Neural progenitor cell (in vitro differentiated cells): ENCODE measurements at regions not wholly inside any gene's neighbourhood (a gene's known extent, or its start where the extent isn't known, plus 50 kb on each side); places are given as distances from the start of the nearest gene placed in this dataset.
A peak's percentile ranks its signal among the peaks of the same experiment; 100 is the strongest.

Source experiments
- DNase-seq: peaks from one replicate; pipeline ENCODE4 v3.0.0-alpha.2; 2016; ENCODE audit warnings: low spot score
- H2AFZ ChIP-seq: fragments of 200-600 bp; sonication (generic); replicated peaks from 2 replicates; pipeline ENCODE4 v1.6.1; 2016; ENCODE audit warnings: antibody characterized with exemption
- H3F3A ChIP-seq: fragments of 200-600 bp; sonication (generic); 2 replicates; pipeline ENCODE4 v1.6.1; 2016; ENCODE audit warnings: antibody characterized with exemption, low read depth
- H3K27ac ChIP-seq: fragments of 200-600 bp; sonication (generic); 2 replicates; pipeline ENCODE4 v1.5.1; 2016; ENCODE audit warnings: mild to moderate bottlenecking
- H3K27me3 ChIP-seq: fragments of 200-600 bp; sonication (generic); 2 replicates; pipeline ENCODE4 v1.6.1; 2016; ENCODE audit warnings: mild to moderate bottlenecking, moderate library complexity
- H3K36me3 ChIP-seq: fragments of 200-600 bp; sonication (generic); 2 replicates; pipeline ENCODE4 v1.5.1; 2016
- H3K4me1 ChIP-seq: fragments of 200-600 bp; sonication (generic); 2 replicates; pipeline ENCODE4 v1.6.1; 2016; ENCODE audit warnings: mixed run types
- H3K4me2 ChIP-seq: fragments of 200-600 bp; sonication (generic); 2 replicates; pipeline ENCODE4 v1.6.1; 2016
- H3K4me3 ChIP-seq: fragments of 200-600 bp; sonication (generic); 2 replicates; pipeline ENCODE4 v1.5.1; 2016
- H3K79me2 ChIP-seq: fragments of 200-600 bp; sonication (generic); 2 replicates; pipeline ENCODE4 v1.6.1; 2016; ENCODE audit warnings: low read depth
- H3K9ac ChIP-seq: fragments of 200-600 bp; sonication (generic); 2 replicates; pipeline ENCODE4 v1.6.1; 2016
- H3K9me3 ChIP-seq: fragments of 200-600 bp; sonication (generic); 2 replicates; pipeline ENCODE4 v1.5.1; 2016; ENCODE audit warnings: low read depth
- H4K20me1 ChIP-seq: fragments of 200-600 bp; sonication (generic); 2 replicates; pipeline ENCODE4 v1.6.1; 2016; ENCODE audit warnings: low read depth
- H3K27ac Mint-ChIP-seq: 3 replicates; pipeline ENCODE4 v1.8.0; 2021; ENCODE audit warnings: mixed read lengths
- H3K27me3 Mint-ChIP-seq: 2 replicates; pipeline ENCODE4 v1.8.0; 2022; ENCODE audit warnings: low read depth, mild to moderate bottlenecking, inconsistent platforms, moderate library complexity, mixed read lengths; ENCODE audit not compliant: insufficient read depth
- H3K36me3 Mint-ChIP-seq: 3 replicates; pipeline ENCODE4 v1.8.0; 2021; ENCODE audit warnings: mixed read lengths
- H3K4me1 Mint-ChIP-seq: 3 replicates; pipeline ENCODE4 v1.8.0; 2021; ENCODE audit warnings: mixed read lengths
- H3K4me3 Mint-ChIP-seq: 3 replicates; pipeline ENCODE4 v1.8.0; 2021; ENCODE audit warnings: mild to moderate bottlenecking, moderate library complexity, mixed read lengths
- H3K9me3 Mint-ChIP-seq: 3 replicates; pipeline ENCODE4 v1.8.0; 2020; ENCODE audit warnings: mixed read lengths
- EZH2 ChIP-seq: fragments of 200-600 bp; sonication (generic); IDR thresholded peaks from 2 replicates; pipeline ENCODE4 v1.6.1; 2017; ENCODE audit warnings: antibody characterized with exemption, mild to moderate bottlenecking, moderate library complexity
- EZH2phosphoT487 ChIP-seq: fragments of 200-600 bp; sonication (generic); IDR thresholded peaks from 2 replicates; pipeline ENCODE4 v1.6.1; 2017; ENCODE audit warnings: antibody characterized with exemption
- TF ChIP-seq, protein P1 (sequence below): fragments of 200-600 bp; sonication (generic); IDR thresholded peaks from 2 replicates; pipeline ENCODE4 v1.5.1; 2017; ENCODE audit warnings: antibody characterized with exemption, mild to moderate bottlenecking

DNA sequence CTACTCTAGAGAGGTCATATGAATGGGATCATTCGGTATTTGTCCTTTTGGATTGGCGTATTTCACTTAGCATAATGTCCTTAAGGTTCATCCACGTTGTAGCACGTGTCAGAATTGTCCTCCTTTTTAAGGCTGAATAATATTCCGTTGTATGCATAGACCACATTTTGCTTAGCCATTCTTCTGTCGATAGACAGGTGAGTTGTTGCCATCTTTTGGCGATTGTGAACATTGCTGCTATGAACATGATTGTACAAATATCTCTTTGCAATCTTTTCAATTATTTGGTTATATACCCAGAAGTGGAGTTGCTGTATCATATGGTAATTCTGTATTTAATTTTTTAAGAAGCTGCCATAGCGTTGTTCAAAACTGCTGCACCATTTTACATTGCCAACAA, 52.4 kb upstream of the GOLGA8J start:
- TF ChIP-seq EZH2phosphoT487, result no peak
- TF ChIP-seq, protein P1, sequence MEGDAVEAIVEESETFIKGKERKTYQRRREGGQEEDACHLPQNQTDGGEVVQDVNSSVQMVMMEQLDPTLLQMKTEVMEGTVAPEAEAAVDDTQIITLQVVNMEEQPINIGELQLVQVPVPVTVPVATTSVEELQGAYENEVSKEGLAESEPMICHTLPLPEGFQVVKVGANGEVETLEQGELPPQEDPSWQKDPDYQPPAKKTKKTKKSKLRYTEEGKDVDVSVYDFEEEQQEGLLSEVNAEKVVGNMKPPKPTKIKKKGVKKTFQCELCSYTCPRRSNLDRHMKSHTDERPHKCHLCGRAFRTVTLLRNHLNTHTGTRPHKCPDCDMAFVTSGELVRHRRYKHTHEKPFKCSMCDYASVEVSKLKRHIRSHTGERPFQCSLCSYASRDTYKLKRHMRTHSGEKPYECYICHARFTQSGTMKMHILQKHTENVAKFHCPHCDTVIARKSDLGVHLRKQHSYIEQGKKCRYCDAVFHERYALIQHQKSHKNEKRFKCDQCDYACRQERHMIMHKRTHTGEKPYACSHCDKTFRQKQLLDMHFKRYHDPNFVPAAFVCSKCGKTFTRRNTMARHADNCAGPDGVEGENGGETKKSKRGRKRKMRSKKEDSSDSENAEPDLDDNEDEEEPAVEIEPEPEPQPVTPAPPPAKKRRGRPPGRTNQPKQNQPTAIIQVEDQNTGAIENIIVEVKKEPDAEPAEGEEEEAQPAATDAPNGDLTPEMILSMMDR, result no peak
- no peak for TF ChIP-seq EZH2

DNA sequence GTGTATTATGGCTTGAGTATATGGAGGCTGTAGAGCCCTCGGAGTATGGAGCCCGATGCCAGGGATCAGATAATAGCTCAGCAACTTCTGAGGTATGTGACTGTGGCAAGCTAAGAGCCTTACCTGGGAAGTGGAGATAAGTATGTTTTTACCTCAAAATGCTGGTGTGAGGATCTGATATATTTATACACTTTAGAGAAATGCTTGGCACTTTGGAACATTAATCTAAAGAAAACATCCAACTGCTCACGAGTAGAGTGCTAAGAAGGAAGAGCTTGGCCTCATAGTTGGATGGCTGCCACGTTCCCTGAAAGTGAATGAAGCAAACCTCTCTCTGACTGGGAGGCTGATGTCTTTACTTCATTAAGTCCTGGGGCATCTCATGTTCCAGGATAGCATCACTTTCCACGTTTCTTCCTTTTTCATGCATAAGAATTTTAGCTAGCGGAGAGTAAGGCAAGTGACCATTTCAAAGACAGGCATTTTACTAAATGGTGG, 58.9 kb upstream of the GOLGA8J start:
- H3K4me2 ChIP-seq, result no peak overlapping the region
- H3F3A ChIP-seq, result no peaks in the 10 kb centered on the region
- no peak for DNase-seq
- no peaks in the 10 kb centered on the region for H4K20me1 ChIP-seq
- no peaks in the 10 kb centered on the region for H3K27me3 ChIP-seq
- H3K4me1 Mint-ChIP-seq, result peaks cover 3% of the 10 kb centered on the region
- no peaks in the 10 kb centered on the region for H3K9me3 Mint-ChIP-seq
- no peak overlapping the region for H3K4me3 Mint-ChIP-seq
- H3K27ac Mint-ChIP-seq, result no peak overlapping the region
- H3K4me3 ChIP-seq, result no peak overlapping the region
- TF ChIP-seq EZH2phosphoT487 (no peak), EZH2 (no peak)
- TF ChIP-seq, protein P1, result no peak
- H3K4me1 ChIP-seq, result no peaks in the 10 kb centered on the region
- no peak overlapping the region for H3K27ac ChIP-seq
- H3K27me3 Mint-ChIP-seq, result peaks cover 4% of the 10 kb centered on the region
- H3K9me3 ChIP-seq, result no peaks in the 10 kb centered on the region
- H3K36me3 Mint-ChIP-seq, result no peaks in the 10 kb centered on the region
- no peaks in the 10 kb centered on the region for H3K36me3 ChIP-seq
- H2AFZ ChIP-seq, result peak overlapping the region; percentile 6
- no peaks in the 10 kb centered on the region for H3K79me2 ChIP-seq
- no peak overlapping the region for H3K9ac ChIP-seq

More for the DNA sequence above, 52.4 kb upstream of the GOLGA8J start:
- Histone ChIP-seq H3K9ac (no peak overlapping the region), H3K4me3 (no peak overlapping the region), H3K79me2 (no peaks in the 10 kb centered on the region), H3K4me2 (no peak overlapping the region), H4K20me1 (no peaks in the 10 kb centered on the region), H3F3A (no peaks in the 10 kb centered on the region), H3K9me3 (peaks cover 9% of the 10 kb centered on the region), H2AFZ (no peak overlapping the region), H3K27ac (no peak overlapping the region), H3K27me3 (no peaks in the 10 kb centered on the region), H3K36me3 (peaks cover 8% of the 10 kb centered on the region), H3K4me1 (no peaks in the 10 kb centered on the region)
- peaks cover 3% of the 10 kb centered on the region for H3K4me1 Mint-ChIP-seq
- H3K27ac Mint-ChIP-seq, result no peak overlapping the region
- peaks cover 4% of the 10 kb centered on the region for H3K9me3 Mint-ChIP-seq
- H3K36me3 Mint-ChIP-seq, result no peaks in the 10 kb centered on the region
- DNase-seq, result no peak
- no peak overlapping the region for H3K4me3 Mint-ChIP-seq
- peaks cover 2% of the 10 kb centered on the region for H3K27me3 Mint-ChIP-seq

DNA sequence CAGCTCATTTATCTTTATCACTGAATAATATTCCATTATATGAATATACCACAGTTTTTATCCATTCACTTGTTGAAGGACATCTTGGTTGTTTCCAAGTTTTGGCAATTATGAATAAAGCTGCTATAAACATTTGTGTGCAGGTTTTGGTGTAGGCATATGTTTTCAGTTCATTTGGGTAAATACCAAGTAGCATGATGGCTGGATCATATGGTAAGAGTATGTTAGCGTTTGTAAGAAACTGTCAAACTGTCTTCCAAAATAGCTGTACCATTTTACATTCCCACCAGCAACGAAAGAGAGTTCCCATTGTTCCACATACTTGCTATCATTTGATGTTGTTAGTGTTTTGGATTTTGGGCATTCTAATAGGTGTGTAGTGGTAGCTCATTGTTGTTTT, 72.0 kb upstream of the GOLGA8J start:
- Mint-ChIP-seq H3K27me3 (no peaks in the 10 kb centered on the region), H3K4me3 (no peak overlapping the region), H3K9me3 (no peaks in the 10 kb centered on the region), H3K27ac (no peak overlapping the region), H3K4me1 (no peaks in the 10 kb centered on the region), H3K36me3 (no peaks in the 10 kb centered on the region)
- no peak overlapping the region for H3K4me2 ChIP-seq
- H3K27ac ChIP-seq, result no peak overlapping the region
- TF ChIP-seq, protein P1, result no peak
- no peak for TF ChIP-seq EZH2phosphoT487
- H3K9me3 ChIP-seq, result no peaks in the 10 kb centered on the region
- no peak overlapping the region for H2AFZ ChIP-seq
- H3K4me3 ChIP-seq, result no peak overlapping the region
- no peaks in the 10 kb centered on the region for H4K20me1 ChIP-seq
- H3K4me1 ChIP-seq, result no peaks in the 10 kb centered on the region
- H3K79me2 ChIP-seq, result no peaks in the 10 kb centered on the region
- no peak for DNase-seq
- H3K9ac ChIP-seq, result no peak overlapping the region
- no peaks in the 10 kb centered on the region for H3K36me3 ChIP-seq
- no peaks in the 10 kb centered on the region for H3F3A ChIP-seq
- H3K27me3 ChIP-seq, result no peaks in the 10 kb centered on the region
